ENCODE measurements at regions not wholly inside any gene's neighbourhood (a gene's known extent, or its start where the extent isn't known, plus 50 kb on each side); places are given as distances from the start of the nearest gene placed in this dataset.

DNA sequence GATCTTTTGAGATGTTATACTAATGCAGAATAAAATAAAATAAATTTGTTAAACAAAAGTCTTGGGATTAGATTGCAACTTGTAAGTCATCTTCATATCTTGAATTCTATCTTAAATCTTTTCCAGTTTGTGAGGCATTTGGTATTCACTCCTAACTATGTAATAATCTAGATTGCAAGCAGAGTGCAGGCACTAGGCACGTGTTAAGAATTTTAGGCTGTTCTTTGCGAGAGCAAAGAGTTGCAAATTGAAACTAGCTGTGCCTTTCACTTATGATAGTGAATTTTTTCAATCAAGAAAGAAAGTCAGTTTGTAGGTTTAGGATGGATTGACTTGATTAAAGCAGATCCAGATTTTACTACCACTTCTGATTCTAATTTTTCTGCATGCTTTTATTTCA, 264.1 kb upstream of the SPRY2 start:
- H3K36me3 ChIP-seq: no peaks in the 10 kb centered on the region
- H3K4me1 ChIP-seq: no peaks in the 10 kb centered on the region
- DNase-seq: no peak
- TF ChIP-seq POLR2A (IDR thresholded peaks at IDR 0.05): no peak
- TF ChIP-seq, protein P1, sequence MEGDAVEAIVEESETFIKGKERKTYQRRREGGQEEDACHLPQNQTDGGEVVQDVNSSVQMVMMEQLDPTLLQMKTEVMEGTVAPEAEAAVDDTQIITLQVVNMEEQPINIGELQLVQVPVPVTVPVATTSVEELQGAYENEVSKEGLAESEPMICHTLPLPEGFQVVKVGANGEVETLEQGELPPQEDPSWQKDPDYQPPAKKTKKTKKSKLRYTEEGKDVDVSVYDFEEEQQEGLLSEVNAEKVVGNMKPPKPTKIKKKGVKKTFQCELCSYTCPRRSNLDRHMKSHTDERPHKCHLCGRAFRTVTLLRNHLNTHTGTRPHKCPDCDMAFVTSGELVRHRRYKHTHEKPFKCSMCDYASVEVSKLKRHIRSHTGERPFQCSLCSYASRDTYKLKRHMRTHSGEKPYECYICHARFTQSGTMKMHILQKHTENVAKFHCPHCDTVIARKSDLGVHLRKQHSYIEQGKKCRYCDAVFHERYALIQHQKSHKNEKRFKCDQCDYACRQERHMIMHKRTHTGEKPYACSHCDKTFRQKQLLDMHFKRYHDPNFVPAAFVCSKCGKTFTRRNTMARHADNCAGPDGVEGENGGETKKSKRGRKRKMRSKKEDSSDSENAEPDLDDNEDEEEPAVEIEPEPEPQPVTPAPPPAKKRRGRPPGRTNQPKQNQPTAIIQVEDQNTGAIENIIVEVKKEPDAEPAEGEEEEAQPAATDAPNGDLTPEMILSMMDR (IDR thresholded peaks at IDR 0.05): no peak
- H3K27me3 ChIP-seq: no peaks in the 10 kb centered on the region
- H3K9me3 ChIP-seq: no peaks in the 10 kb centered on the region
- intact Hi-C loops (cut with DNase I; ENCODE audit: low total_unique reads): no loop called here
- no peak overlapping the region for H3K4me3 ChIP-seq
- H3K27ac ChIP-seq: no peak overlapping the region

DNA sequence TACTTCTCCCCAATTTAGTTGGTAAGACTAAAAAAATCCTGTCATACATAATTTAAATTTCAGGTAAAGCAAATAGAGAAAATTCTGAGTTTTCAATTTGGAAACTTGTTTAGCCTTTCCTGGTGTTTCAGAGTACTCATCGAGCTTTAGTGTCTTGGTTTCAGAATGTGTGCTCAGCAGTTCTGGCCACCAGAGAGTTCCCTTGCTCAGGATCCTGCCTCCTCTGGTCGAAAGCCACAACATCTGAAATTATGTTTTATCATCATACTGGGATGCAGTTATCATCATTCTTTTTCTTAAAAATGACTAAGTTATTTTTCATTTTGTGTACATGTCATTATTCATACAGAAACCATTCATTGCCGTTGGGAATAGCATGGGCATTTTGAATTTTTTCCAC, 263.2 kb upstream of the SPRY2 start:
- H3K4me3 ChIP-seq: no peak overlapping the region
- no peak for TF ChIP-seq POLR2A (IDR thresholded peaks at IDR 0.05)
- TF ChIP-seq, protein P1 (IDR thresholded peaks at IDR 0.05): no peak
- no peaks in the 10 kb centered on the region for H3K4me1 ChIP-seq
- H3K27me3 ChIP-seq: no peaks in the 10 kb centered on the region
- no peaks in the 10 kb centered on the region for H3K36me3 ChIP-seq
- intact Hi-C loops (cut with DNase I; ENCODE audit: low total_unique reads): no loop called here
- peak overlapping the region in 1 of 2 donors; percentile 40 for H3K27ac ChIP-seq
- DNase-seq: no peak
- H3K9me3 ChIP-seq: no peaks in the 10 kb centered on the region

DNA sequence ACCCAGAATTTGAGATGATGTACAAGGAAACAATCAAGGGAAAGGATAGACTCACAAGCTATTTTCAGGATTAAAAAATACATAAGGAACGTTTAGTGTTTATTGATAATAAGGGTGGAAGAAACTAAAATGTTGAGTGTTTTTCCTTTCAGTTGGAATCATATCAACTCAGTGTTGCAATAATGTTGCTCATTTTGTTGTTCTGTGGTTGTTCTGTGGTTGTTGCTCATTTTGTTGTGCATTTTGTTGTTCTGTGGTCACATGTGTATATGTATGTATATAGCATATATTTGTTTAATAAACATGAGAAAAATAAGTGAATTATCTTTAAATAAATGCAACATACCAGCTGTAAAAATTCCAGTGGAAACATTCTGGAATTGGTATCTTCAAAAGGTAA, 262.4 kb upstream of the SPRY2 start:
- intact Hi-C loops (cut with DNase I; ENCODE audit: low total_unique reads): no loop called here
- no peak for DNase-seq
- H3K27ac ChIP-seq: no peak overlapping the region

DNA sequence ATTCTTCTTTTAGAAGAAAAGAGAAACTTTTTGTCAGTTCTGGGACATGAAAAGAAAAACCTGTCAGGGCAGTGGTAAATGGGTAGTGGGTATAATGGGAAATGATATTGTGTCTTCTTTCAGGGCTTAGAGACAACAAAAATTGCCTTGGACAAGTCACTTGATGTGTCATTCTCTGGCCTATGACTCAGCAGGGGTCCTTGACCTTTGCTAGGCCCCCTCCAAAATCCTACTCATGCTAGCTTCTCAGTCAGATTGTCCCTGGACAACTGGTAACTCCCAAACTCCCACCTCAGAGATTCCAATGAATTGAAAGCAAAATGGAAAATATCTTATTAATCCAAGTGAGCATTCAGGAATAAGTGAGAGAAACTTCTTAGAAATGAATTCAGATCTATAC, 258.8 kb upstream of the SPRY2 start:
- no peak overlapping the region for H3K4me3 ChIP-seq
- H3K9me3 ChIP-seq: no peaks in the 10 kb centered on the region
- no peaks in the 10 kb centered on the region for H3K4me1 ChIP-seq
- H3K27ac ChIP-seq: no peak overlapping the region
- no peaks in the 10 kb centered on the region for H3K36me3 ChIP-seq
- TF ChIP-seq, protein P1 (IDR thresholded peaks at IDR 0.05): no peak
- TF ChIP-seq POLR2A (IDR thresholded peaks at IDR 0.05): no peak
- no peaks in the 10 kb centered on the region for H3K27me3 ChIP-seq
- intact Hi-C loops (cut with DNase I; ENCODE audit: low total_unique reads): no loop called here
- no peak for DNase-seq

More for the DNA sequence above, 262.4 kb upstream of the SPRY2 start:
- no peaks in the 10 kb centered on the region for H3K36me3 ChIP-seq
- H3K4me3 ChIP-seq: no peak overlapping the region
- H3K27me3 ChIP-seq: no peaks in the 10 kb centered on the region
- no peaks in the 10 kb centered on the region for H3K4me1 ChIP-seq
- TF ChIP-seq, protein P1 (IDR thresholded peaks at IDR 0.05): no peak
- no peak for TF ChIP-seq POLR2A (IDR thresholded peaks at IDR 0.05)
- H3K9me3 ChIP-seq: no peaks in the 10 kb centered on the region

DNA sequence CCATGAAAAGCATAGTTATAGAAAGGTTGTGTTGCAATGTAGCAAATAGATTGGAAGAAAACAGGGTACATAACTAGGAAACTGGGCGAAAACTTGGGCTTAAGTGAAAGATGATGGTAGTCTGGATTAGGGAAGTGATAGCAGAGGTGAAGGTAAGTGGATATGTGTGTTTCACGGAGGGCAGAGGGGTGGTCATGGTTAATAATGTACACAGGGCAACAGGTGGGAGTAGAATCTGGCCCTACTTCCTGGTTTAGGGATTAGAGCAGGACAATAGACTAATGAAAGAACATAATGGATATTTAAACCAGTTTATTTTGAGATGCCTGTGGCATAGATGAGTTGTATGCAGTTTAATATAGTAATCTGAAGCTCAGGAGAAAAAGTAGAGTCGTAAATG, 257.3 kb upstream of the SPRY2 start:
- Histone ChIP-seq H3K27ac (no peak overlapping the region), H3K36me3 (no peaks in the 10 kb centered on the region), H3K9me3 (no peaks in the 10 kb centered on the region), H3K4me3 (no peak overlapping the region), H3K4me1 (no peaks in the 10 kb centered on the region), H3K27me3 (no peaks in the 10 kb centered on the region)
- intact Hi-C loops (cut with DNase I; ENCODE audit: low total_unique reads): no loop called here
- DNase-seq: no peak
- TF ChIP-seq POLR2A (IDR thresholded peaks at IDR 0.05): no peak
- TF ChIP-seq, protein P1 (IDR thresholded peaks at IDR 0.05): no peak
